OCI-LY7 (cell line): ENCODE measurements at regions not wholly inside any gene's neighbourhood (a gene's known extent, or its start where the extent isn't known, plus 50 kb on each side); places are given as distances from the start of the nearest gene placed in this dataset.

Experiments
- BruUV-seq: library from RNA; stranded (reverse); fragments of 400-500 nt; replicated peaks from 2 replicates; lab custom pipeline; 2021; lab: Mats Ljungman, UMichigan
- CTCF ChIA-PET: fragments of 300-600 bp; sonication (Branson Sonifier 250); formaldehyde crosslinking; loops from one replicate; lab custom pipeline; 2022; ENCODE audit warnings: antibody characterized with exemption; ENCODE audit not compliant: unreplicated experiment; lab: Charles Lee
- POLR2A ChIA-PET: fragments of 300-600 bp; sonication (Branson Sonifier 250); formaldehyde crosslinking; loops from one replicate; lab custom pipeline; 2022; ENCODE audit warnings: antibody characterized with exemption; lab: Charles Lee
- DNase-seq: peaks from one replicate; pipeline ENCODE4 v3.0.0-alpha.2; 2015; ENCODE audit warnings: low spot score
- H2AFZ ChIP-seq: fragments of 200-600 bp; sonication (generic), shearing (Covaris generic); 2 replicates; pipeline ENCODE4 v1.6.1; 2014; ENCODE audit warnings: mild to moderate bottlenecking, antibody characterized with exemption, low read length, moderate library complexity
- H3K27ac ChIP-seq: fragments of 200-600 bp; sonication (generic); 2 replicates; pipeline ENCODE4 v1.5.1; 2014; ENCODE audit warnings: mixed run types, low read depth, mild to moderate bottlenecking, moderate library complexity, low read length, inconsistent platforms; ENCODE audit not compliant: poor library complexity, severe bottlenecking
- H3K36me3 ChIP-seq: fragments of 200-600 bp; sonication (generic); 2 replicates; pipeline ENCODE4 v1.6.1; 2014; ENCODE audit warnings: mild to moderate bottlenecking, antibody characterized with exemption, low read length, moderate library complexity, mixed read lengths; ENCODE audit not compliant: insufficient read depth
- H3K4me1 ChIP-seq: fragments of 200-600 bp; sonication (generic); 2 replicates; pipeline ENCODE4 v1.5.1; 2014; ENCODE audit warnings: mild to moderate bottlenecking, low read length; ENCODE audit not compliant: insufficient read depth, poor library complexity, severe bottlenecking
- H3K4me2 ChIP-seq: fragments of 200-600 bp; sonication (generic); 2 replicates; pipeline ENCODE4 v1.6.1; 2014; ENCODE audit warnings: mild to moderate bottlenecking, low read length
- H3K4me3 ChIP-seq: fragments of 200-600 bp; sonication (generic); 2 replicates; pipeline ENCODE4 v1.5.1; 2014; ENCODE audit warnings: mild to moderate bottlenecking, low read depth, low read length; ENCODE audit not compliant: poor library complexity, severe bottlenecking
- H3K79me2 ChIP-seq: fragments of 200-600 bp; sonication (generic); 2 replicates; pipeline ENCODE4 v1.6.1; 2016; ENCODE audit warnings: low read depth, mild to moderate bottlenecking, low read length, moderate library complexity, mixed read lengths; ENCODE audit not compliant: insufficient read depth
- H3K9me2 ChIP-seq: fragments of 200-600 bp; sonication (generic); 2 replicates; pipeline ENCODE4 v1.6.1; 2016; ENCODE audit warnings: mild to moderate bottlenecking, low read length, mixed read lengths; ENCODE audit not compliant: insufficient read depth
- H3K9me3 ChIP-seq: fragments of 200-600 bp; sonication (generic); 2 replicates; pipeline ENCODE4 v1.6.1; 2014; ENCODE audit warnings: mild to moderate bottlenecking, mixed run types, low read length, mixed read lengths
- H4K20me1 ChIP-seq: fragments of 200-600 bp; sonication (generic); 2 replicates; pipeline ENCODE4 v1.6.1; 2014; ENCODE audit warnings: mild to moderate bottlenecking, antibody characterized with exemption, low read length, moderate library complexity, mixed read lengths; ENCODE audit not compliant: insufficient read depth
- CTCF ChIP-seq: fragments of 200-600 bp; sonication (generic); conservative IDR thresholded peaks from 2 replicates; pipeline ENCODE4 v1.5.1; 2014; ENCODE audit warnings: mild to moderate bottlenecking, antibody characterized with exemption, low read length, moderate library complexity, mixed read lengths
- EZH2phosphoT487 ChIP-seq: fragments of 200-600 bp; sonication (generic); IDR thresholded peaks from 2 replicates; pipeline ENCODE4 v1.6.1; 2018; ENCODE audit warnings: low read depth, borderline replicate concordance, mild to moderate bottlenecking, mixed run types, antibody characterized with exemption, low read length, moderate library complexity, mixed read lengths
- intact Hi-C: fragments of 100-400 bp; cut with micrococcal nuclease; formaldehyde crosslinking; loops from one replicate; pipeline ENCODE4 v1.10.0; 2022; ENCODE audit not compliant: unreplicated experiment

- Histone ChIP-seq H3K79me2 (no peaks in the 10 kb centered on the region), H3K9me3 (no peaks in the 10 kb centered on the region), H3K27ac (no peak overlapping the region), H3K36me3 (no peaks in the 10 kb centered on the region), H3K9me2 (no peaks in the 10 kb centered on the region), H3K4me3 (no peak overlapping the region), H3K4me2 (no peak overlapping the region), H3K4me1 (no peaks in the 10 kb centered on the region), H2AFZ (no peak overlapping the region), H4K20me1 (no peaks in the 10 kb centered on the region)
- no peak for DNase-seq
- ChIA-PET POLR2A (no interaction called here), CTCF (no interaction called here)
- no TSS peak for BruUV-seq
- intact Hi-C loops: no loop called here
- TF ChIP-seq CTCF: no peak
- TF ChIP-seq EZH2phosphoT487: no peak
These were observed 72.3 kb upstream of the SH3RF1 start for GRCh38 chr4:169342906-169343564.

GRCh38 chr4:169342159-169342860, 71.6 kb upstream of the SH3RF1 start:
- Histone ChIP-seq H3K4me1 (no peaks in the 10 kb centered on the region), H3K79me2 (no peaks in the 10 kb centered on the region), H2AFZ (no peak overlapping the region), H3K4me3 (no peak overlapping the region), H3K27ac (no peak overlapping the region), H3K36me3 (no peaks in the 10 kb centered on the region), H3K4me2 (no peak overlapping the region), H3K9me2 (no peaks in the 10 kb centered on the region), H4K20me1 (no peaks in the 10 kb centered on the region), H3K9me3 (no peaks in the 10 kb centered on the region)
- ChIA-PET POLR2A (no interaction called here), CTCF (no interaction called here)
- no TSS peak for BruUV-seq
- TF ChIP-seq CTCF (no peak), EZH2phosphoT487 (no peak)
- intact Hi-C loops: no loop called here
- DNase-seq: no peak

GRCh38 chr4:169341490-169341889, 70.7 kb upstream of the SH3RF1 start:
- Histone ChIP-seq H3K4me1 (no peaks in the 10 kb centered on the region), H3K36me3 (no peaks in the 10 kb centered on the region), H3K27ac (no peak overlapping the region), H3K9me2 (no peaks in the 10 kb centered on the region), H3K79me2 (no peaks in the 10 kb centered on the region), H3K4me2 (no peak overlapping the region), H3K9me3 (no peaks in the 10 kb centered on the region), H4K20me1 (no peaks in the 10 kb centered on the region), H2AFZ (no peak overlapping the region), H3K4me3 (no peak overlapping the region)
- ChIA-PET CTCF (no interaction called here), POLR2A (interaction anchor here (1.5 kb wide), 1 partner anchor 8 kb away, joined by 4 read pairs; no protein-coding TSS in a partner anchor)
- DNase-seq: no peak
- no TSS peak for BruUV-seq
- intact Hi-C loops: no loop called here
- TF ChIP-seq CTCF (no peak), EZH2phosphoT487 (no peak)
